HG02623 (cell line): ENCODE measurements at regions not wholly inside any gene's neighbourhood (a gene's known extent, or its start where the extent isn't known, plus 50 kb on each side); places are given as distances from the start of the nearest gene placed in this dataset.

ENCODE experiments used
- ATAC-seq: cut with Tn5 transposase; IDR thresholded peaks from one replicate; pipeline ENCODE4 v1.9.1; 2021; ENCODE audit warnings: moderate library complexity; ENCODE audit not compliant: unreplicated experiment

- ATAC-seq: no peak
These were observed 310.3 kb upstream of the KLF6 start for GRCh38 chr10:4095166-4095917.

DNA sequence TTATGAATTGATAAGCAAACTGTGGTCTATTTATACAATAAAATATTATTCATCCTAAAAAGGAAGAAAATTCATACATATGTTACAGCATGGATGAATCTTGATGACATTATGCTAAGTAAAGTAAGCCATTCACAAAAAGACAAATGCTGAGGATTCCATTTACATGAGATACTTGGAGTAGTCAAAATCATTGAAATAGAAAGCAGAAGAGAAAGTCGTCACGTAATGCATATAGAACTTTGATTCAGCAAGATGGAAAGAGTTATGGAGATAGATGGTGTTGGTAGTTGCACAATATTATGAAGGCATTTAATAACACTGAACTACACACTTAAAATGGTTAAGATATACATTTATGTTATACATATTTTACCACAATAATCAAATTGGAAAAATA is 309.7 kb upstream of the KLF6 start:
- no peak for ATAC-seq

DNA sequence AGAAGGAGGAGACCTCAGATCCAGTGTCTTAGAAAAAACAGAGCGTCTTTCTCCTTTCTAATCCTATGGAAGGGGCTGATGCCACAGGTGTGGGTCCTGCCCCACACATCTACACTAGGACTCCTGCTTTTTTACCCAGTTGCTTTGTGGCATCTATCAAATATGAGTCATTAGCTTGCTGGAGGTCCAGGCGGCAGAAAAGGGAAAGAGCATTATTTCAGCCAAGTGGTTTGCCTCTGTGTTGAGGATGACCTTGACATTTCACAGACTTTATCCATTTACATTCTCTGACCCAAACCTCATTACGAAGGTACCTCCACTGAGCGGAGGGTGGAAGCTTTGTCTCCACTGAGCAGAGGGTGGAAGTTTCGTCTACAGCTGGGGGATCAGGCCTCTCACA is 308.4 kb upstream of the KLF6 start:
- ATAC-seq: no peak

GRCh38 chr10:4088354-4089066 is 303.5 kb upstream of the KLF6 start:
- ATAC-seq: no peak

DNA sequence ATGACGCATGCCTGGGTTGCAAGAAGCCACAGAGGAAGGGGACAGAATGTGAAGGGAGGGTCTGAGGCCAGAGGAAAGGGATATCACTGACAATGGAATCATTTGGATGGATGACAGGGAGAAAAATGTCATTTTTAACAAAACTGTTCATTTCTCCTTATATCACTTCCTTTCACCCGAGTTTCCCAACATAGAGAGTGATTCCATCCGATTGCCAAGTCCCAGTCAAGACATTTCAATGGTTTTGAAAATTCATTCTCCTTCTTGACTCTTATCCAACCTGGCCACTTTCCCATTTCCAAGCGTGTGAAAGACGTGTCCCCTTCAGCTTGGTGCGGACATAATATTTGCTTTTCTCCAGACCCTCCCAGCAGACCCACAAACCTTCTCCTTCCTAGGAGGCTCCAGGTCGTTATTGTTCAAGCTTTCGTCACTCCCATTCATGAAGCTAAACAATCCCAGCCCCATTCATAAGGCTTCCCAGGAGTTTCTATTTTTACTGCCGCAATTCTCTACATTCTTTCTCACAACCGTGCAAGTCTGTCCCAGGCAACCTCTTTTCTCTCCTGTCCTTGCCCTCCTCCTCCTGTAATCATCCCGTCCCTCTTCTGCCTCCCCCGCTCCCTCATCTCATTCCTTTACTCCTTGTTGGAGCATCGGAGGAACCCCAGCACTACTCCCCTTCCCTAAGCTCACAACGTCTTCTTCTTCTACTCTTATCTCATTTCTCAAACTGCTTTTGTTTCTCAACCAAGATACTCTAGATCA is 301.3 kb upstream of the KLF6 start:
- no peak for ATAC-seq

DNA sequence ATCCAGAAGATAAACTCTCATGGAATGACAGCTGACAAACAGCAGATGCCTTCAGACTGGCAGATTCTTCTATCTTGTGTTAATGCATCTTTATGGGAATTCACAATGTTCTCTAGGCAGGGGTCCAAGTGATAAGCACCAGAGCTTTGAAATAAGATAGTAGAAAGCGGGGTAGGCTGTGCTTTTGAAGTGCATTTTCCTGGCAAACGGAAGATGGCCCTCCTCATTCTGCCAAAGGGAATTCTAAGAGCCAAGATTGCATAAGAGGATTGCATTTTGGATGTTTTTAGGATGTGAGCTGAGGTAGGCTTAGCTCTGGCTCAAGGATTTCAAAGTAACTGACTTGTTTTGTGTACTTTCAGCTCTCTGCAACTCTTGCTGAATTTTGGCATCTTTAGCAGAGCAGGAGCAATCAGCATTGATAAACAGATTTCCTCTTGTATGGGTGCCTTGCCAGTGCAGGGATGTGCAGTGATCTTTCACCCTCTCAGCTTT is 298.5 kb upstream of the KLF6 start:
- no peak for ATAC-seq

- ATAC-seq: no peak
These were observed 297.9 kb upstream of the KLF6 start for GRCh38 chr10:4082861-4083260.

GRCh38 chr10:4081685-4082111 is 296.7 kb upstream of the KLF6 start:
- ATAC-seq: no peak

- ATAC-seq: no peak
These were observed 295.3 kb upstream of the KLF6 start for GRCh38 chr10:4080225-4080805.

DNA sequence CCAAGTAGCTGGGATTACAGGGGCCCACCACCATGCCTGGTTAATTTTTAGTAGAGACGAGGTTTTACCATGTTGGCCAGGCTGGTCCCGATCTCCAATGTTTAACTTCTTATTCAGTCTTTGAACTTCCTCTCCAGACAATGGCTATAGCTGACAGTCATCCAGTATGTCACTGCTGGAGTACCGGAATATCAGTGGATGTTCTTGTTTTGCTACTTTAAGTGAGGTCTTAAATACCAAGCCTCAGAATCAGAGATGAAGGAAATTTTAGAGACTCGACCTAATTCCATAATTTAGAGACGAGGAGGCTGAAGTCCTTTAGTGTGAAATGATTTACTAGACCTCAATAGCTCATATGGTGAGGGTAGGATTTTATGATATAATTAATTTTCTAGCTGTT is 294.8 kb upstream of the KLF6 start:
- no peak for ATAC-seq

DNA sequence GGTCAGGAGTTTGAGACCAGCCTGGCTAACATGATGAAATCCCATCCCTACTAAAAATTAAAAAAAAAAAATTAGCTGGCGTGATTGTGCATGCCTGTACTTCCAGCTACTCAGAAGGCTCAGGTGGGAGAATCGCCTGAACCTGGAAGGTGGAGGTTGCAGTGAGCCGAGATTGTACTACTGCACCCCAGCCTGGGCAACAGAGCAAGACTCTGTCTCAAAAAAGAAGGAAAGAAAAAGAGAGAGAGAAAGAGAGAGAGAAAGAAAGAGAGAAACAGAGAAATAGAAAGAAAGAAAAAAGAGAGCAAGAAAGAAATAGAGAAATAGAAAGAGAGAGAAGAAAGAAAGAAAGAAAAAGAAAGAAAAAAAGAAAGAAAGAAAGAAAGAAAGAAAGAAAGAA is 292.8 kb upstream of the KLF6 start:
- no peak for ATAC-seq

- no peak for ATAC-seq
These were observed 292.0 kb upstream of the KLF6 start for GRCh38 chr10:4076983-4077382.

GRCh38 chr10:4075443-4075842 is 290.4 kb upstream of the KLF6 start:
- ATAC-seq: no peak

DNA sequence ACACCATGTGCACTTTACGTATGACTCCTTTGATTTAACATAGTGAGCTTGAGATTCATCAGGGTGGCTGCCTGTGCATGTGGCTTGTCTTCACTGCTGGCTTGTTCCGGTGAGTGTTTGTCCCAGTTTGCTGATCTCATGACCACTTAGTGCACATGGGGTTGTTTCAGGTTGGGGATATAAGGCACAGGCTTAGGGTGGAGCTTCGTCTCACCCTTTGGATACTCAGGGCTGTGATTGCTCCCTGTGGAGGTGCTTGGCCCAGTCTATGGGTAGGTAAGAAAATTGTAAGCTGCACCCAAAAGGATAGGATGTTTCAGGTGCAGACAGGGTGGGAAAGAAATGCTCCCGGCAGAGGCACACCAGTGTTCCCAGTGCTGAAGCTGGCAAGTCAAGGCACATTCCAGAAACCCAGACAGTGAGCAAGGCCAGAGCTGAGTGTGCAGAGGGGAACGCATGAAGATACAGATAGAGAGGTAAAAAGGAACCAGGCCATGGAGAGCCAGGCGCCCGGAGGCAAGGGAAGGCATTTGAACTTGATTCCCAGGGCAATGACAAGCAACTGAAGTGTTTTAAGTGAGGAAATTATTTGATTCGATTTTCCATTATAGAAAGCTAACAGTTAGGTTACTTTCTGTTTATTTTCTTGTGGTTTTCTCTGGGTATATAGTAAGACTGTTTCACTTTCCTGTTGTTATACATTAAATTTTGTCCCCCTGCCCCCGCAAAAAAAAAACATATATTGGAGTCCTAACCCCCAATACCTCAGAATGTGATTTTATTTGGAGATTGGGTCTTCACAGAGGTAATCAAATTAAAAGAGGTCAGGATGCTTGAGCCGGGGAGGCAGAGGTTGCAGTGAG is 289.8 kb upstream of the KLF6 start:
- ATAC-seq: no peak

- ATAC-seq: no peak
These were observed 288.9 kb upstream of the KLF6 start for GRCh38 chr10:4073912-4074311.

- no peak for ATAC-seq
These were observed 286.1 kb upstream of the KLF6 start for GRCh38 chr10:4070921-4071660.

- ATAC-seq: no peak
These were observed 285.2 kb upstream of the KLF6 start for GRCh38 chr10:4070184-4070583.

- ATAC-seq: no peak
These were observed 284.5 kb upstream of the KLF6 start for GRCh38 chr10:4069491-4069890.

GRCh38 chr10:4068629-4069028 is 283.6 kb upstream of the KLF6 start:
- no peak for ATAC-seq
